NCI-H748 treated with DMSO at 0.1 percent for 48 hours (cell line): ENCODE measurements at regions not wholly inside any gene's neighbourhood (a gene's known extent, or its start where the extent isn't known, plus 50 kb on each side); places are given as distances from the start of the nearest gene placed in this dataset.

ENCODE experiments used
- DNase-seq: peaks from one replicate; lab custom pipeline; 2025; lab: John Stamatoyannopoulos, UW

- no peak for DNase-seq
Measured at GRCh38 chr2:37865640-37866039, 59.4 kb upstream of the RMDN2 start.

GRCh38 chr2:37866171-37866934 lies 58.7 kb upstream of the RMDN2 start:
- no peak for DNase-seq

- no peak for DNase-seq
Measured at GRCh38 chr2:37867166-37867565, 57.9 kb upstream of the RMDN2 start.

GRCh38 chr2:37868866-37869265 lies 56.2 kb upstream of the RMDN2 start:
- no peak for DNase-seq

- no peak for DNase-seq
Measured at GRCh38 chr2:37869304-37869703, 55.8 kb upstream of the RMDN2 start.

GRCh38 chr2:37869771-37870170 lies 55.3 kb upstream of the RMDN2 start:
- no peak for DNase-seq

- DNase-seq: no peak
Measured at GRCh38 chr2:37870829-37871228, 54.3 kb upstream of the RMDN2 start.

- DNase-seq: no peak
Measured at GRCh38 chr2:37871456-37872191, 53.5 kb upstream of the RMDN2 start.

- no peak for DNase-seq
Measured at GRCh38 chr2:37872192-37872750, 52.8 kb upstream of the RMDN2 start.

- DNase-seq: no peak
Measured at GRCh38 chr2:37873229-37873628, 51.9 kb upstream of the RMDN2 start.

- DNase-seq: no peak
Measured at GRCh38 chr2:37873749-37874330, 51.2 kb upstream of the RMDN2 start.

GRCh38 chr2:37874470-37874869 lies 50.6 kb upstream of the RMDN2 start:
- DNase-seq: no peak
